GM21447 (cell line): ENCODE measurements at regions not wholly inside any gene's neighbourhood (a gene's known extent, or its start where the extent isn't known, plus 50 kb on each side); places are given as distances from the start of the nearest gene placed in this dataset.
A peak's percentile ranks its signal among the peaks of the same experiment; 100 is the strongest.
"Not testable (repeated sequence)": the region's sequence is repeated elsewhere in the genome, so short reads cannot be mapped to it uniquely, and the experiment has no call there.

ENCODE experiments used
- ATAC-seq: cut with Tn5 transposase; IDR thresholded peaks from one replicate; pipeline ENCODE4 v1.9.1; 2021; ENCODE audit not compliant: unreplicated experiment

- no peak for ATAC-seq
These were observed 161.7 kb downstream of the SMARCA1 start for GRCh38 chrX:129361576-129361975.

- peak; percentile 79 for ATAC-seq
These were observed 163.1 kb downstream of the SMARCA1 start for GRCh38 chrX:129360175-129360574.

- ATAC-seq, result no peak
These were observed 164.0 kb downstream of the SMARCA1 start for GRCh38 chrX:129359269-129359668.

GRCh38 chrX:129357428-129357827 is 165.9 kb downstream of the SMARCA1 start:
- ATAC-seq, result not testable (repeated sequence)

GRCh38 chrX:129347291-129347690 is 176.0 kb downstream of the SMARCA1 start:
- peak; percentile 60 for ATAC-seq

- no peak for ATAC-seq
These were observed 176.7 kb downstream of the SMARCA1 start for GRCh38 chrX:129346574-129346973.

GRCh38 chrX:129337264-129337663 is 186.0 kb downstream of the SMARCA1 start:
- ATAC-seq, result not testable (repeated sequence)

GRCh38 chrX:129323115-129323514 is 200.2 kb downstream of the SMARCA1 start:
- no peak for ATAC-seq

GRCh38 chrX:129318375-129318774 is 204.9 kb downstream of the SMARCA1 start:
- ATAC-seq, result no peak

- no peak for ATAC-seq
These were observed 206.8 kb downstream of the SMARCA1 start for GRCh38 chrX:129316461-129316860.

GRCh38 chrX:129310000-129310399 is 213.3 kb downstream of the SMARCA1 start:
- no peak for ATAC-seq

- no peak for ATAC-seq
These were observed 260.4 kb downstream of the SMARCA1 start for GRCh38 chrX:129262912-129263311.

GRCh38 chrX:129255516-129255915 is 267.8 kb downstream of the SMARCA1 start:
- not testable (repeated sequence) for ATAC-seq

- no peak for ATAC-seq
These were observed 273.7 kb downstream of the SMARCA1 start for GRCh38 chrX:129249563-129249962.

GRCh38 chrX:129247642-129248041 is 275.6 kb downstream of the SMARCA1 start:
- no peak for ATAC-seq

GRCh38 chrX:129239371-129239770 is 283.9 kb downstream of the SMARCA1 start:
- no peak for ATAC-seq

- ATAC-seq, result no peak
These were observed 285.3 kb downstream of the SMARCA1 start for GRCh38 chrX:129238011-129238410.

GRCh38 chrX:129235903-129236302 is 287.4 kb downstream of the SMARCA1 start:
- no peak for ATAC-seq

- no peak for ATAC-seq
These were observed 289.5 kb downstream of the SMARCA1 start for GRCh38 chrX:129233786-129234185.

- ATAC-seq, result no peak
These were observed 292.3 kb downstream of the SMARCA1 start for GRCh38 chrX:129230850-129231512.

GRCh38 chrX:129230168-129230567 is 293.1 kb downstream of the SMARCA1 start:
- no peak for ATAC-seq

GRCh38 chrX:129227366-129227765 is 295.9 kb downstream of the SMARCA1 start:
- ATAC-seq, result no peak

- ATAC-seq, result no peak
These were observed 329.9 kb downstream of the SMARCA1 start for GRCh38 chrX:129193357-129193756.
